HepG2 (cell line): ENCODE measurements at regions not wholly inside any gene's neighbourhood (a gene's known extent, or its start where the extent isn't known, plus 50 kb on each side); places are given as distances from the start of the nearest gene placed in this dataset.

Experiments used
- ATF3 ChIP-seq: sonication (generic); formaldehyde crosslinking; IDR thresholded peaks from 2 replicates; pipeline ENCODE4 v1.4.0; 2020; ENCODE audit warnings: missing genetic modification reagents
- KAT2B ChIP-seq: fragments of 150-350 bp; IDR thresholded peaks from 2 replicates; pipeline ENCODE4 v1.6.1; 2014; ENCODE audit warnings: low read depth, low read length, borderline replicate concordance
- ZMAT5 ChIP-seq: sonication (generic); formaldehyde crosslinking; IDR thresholded peaks from 2 replicates; pipeline ENCODE4 v1.5.0; 2020; ENCODE audit warnings: mild to moderate bottlenecking, low read depth, missing genetic modification reagents, borderline replicate concordance

GRCh38 chr4:79585330-79585729, 177.3 kb upstream of the GK2 start:
- TF ChIP-seq KAT2B (no peak), ATF3 (CRISPR knock-in tag) (no peak), ZMAT5 (CRISPR knock-in tag) (no peak)
